ENCODE measurements at regions not wholly inside any gene's neighbourhood (a gene's known extent, or its start where the extent isn't known, plus 50 kb on each side); places are given as distances from the start of the nearest gene placed in this dataset.

DNA sequence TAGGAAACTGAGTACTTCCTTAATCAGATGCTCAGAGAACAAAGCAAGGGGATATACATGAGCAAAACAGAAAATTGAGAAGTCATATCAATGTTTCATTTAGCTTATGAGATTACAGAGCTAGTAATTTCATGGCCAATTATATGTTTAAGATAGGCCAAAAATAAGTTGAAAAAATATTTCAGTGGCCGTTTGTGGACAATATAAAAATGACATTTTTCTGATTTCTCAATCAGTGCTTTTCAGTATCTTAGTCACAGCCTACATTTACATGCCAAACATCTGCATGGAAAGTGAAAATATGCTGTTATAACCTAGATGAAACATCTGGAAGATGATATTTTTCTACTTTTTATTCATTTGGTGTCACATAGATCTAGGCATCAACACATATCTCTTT lies 192.5 kb downstream of the HLX start:
- no peak overlapping the region for H3K27ac ChIP-seq (ENCODE audit: low read depth in 1 of 2, low read length in 1 of 2)
- 82% methylated on average over 1 of the region's 1 CpG for WGBS
- no peaks in the 10 kb centered on the region for H3K4me1 ChIP-seq (ENCODE audit: control insufficient read depth in 2 of 2, insufficient read depth in 2 of 2, low read length in 2 of 2)
- no peaks in the 10 kb centered on the region for H3K36me3 ChIP-seq (ENCODE audit: control insufficient read depth in 2 of 2, insufficient read depth in 2 of 2, low read length in 1 of 2)
- H3K9me3 ChIP-seq (ENCODE audit: control insufficient read depth in 2 of 2, insufficient read depth in 1 of 2, low read length in 1 of 2): no peaks in the 10 kb centered on the region
- H3K27me3 ChIP-seq (ENCODE audit: control insufficient read depth in 2 of 2, insufficient read depth in 1 of 2, low read length in 1 of 2): no peaks in the 10 kb centered on the region
- no peak for DNase-seq (ENCODE audit: low read depth in 6 of 9, low spot score in 9 of 9)
- H3K4me3 ChIP-seq (ENCODE audit: low read length in 2 of 2): no peak overlapping the region

DNA sequence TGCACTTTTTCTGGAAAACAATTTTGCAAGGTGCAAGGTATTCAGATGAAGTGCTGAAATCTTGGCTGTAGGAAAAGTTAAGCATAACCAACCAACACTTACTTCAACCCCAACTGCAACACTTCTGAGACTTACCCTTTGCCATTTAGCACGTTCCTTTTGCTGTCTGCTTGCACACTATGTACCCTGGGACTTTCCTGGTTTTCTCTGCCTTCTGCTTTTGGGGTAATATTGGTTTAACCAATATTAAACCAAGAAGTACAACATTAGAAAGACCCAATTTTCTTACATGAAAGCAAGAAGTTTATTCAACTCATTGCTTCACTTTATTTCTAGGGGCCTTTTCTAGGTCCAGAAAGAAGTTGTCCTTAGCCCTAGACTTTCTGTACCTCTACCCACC lies 193.0 kb downstream of the HLX start:
- Histone ChIP-seq H3K4me3 (ENCODE audit: low read length in 2 of 2) (no peak overlapping the region), H3K9me3 (ENCODE audit: control insufficient read depth in 2 of 2, insufficient read depth in 1 of 2, low read length in 1 of 2) (no peaks in the 10 kb centered on the region), H3K27me3 (ENCODE audit: control insufficient read depth in 2 of 2, insufficient read depth in 1 of 2, low read length in 1 of 2) (no peaks in the 10 kb centered on the region), H3K36me3 (ENCODE audit: control insufficient read depth in 2 of 2, insufficient read depth in 2 of 2, low read length in 1 of 2) (no peaks in the 10 kb centered on the region), H3K27ac (ENCODE audit: low read depth in 1 of 2, low read length in 1 of 2) (no peak overlapping the region), H3K4me1 (ENCODE audit: control insufficient read depth in 2 of 2, insufficient read depth in 2 of 2, low read length in 2 of 2) (no peaks in the 10 kb centered on the region)
- DNase-seq (ENCODE audit: low read depth in 6 of 9, low spot score in 9 of 9): no peak
- 88% methylated on average over 1 of the region's 1 CpG for WGBS

DNA sequence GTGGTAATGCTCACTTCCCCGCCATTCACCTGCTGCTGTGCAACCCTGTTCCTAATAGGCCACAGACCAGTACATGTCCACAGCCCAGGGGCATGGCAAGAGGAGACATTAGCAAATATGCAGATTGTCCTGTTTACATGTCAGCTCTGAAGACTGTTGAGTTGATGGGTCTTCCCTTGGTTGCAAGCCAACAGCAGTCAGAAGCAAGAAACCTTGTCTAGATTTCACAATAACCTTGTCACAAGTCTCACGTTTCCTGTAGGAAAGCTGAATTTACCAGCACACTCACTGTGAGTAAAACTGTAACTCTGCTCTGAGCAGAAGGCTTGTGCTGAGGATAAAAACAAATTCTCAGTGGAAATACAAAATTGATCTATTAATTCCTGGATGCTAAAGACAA lies 195.1 kb downstream of the HLX start:
- H3K36me3 ChIP-seq (ENCODE audit: control insufficient read depth in 2 of 2, insufficient read depth in 2 of 2, low read length in 1 of 2): no peaks in the 10 kb centered on the region
- DNase-seq (ENCODE audit: low read depth in 6 of 9, low spot score in 9 of 9): no peak
- H3K4me3 ChIP-seq (ENCODE audit: low read length in 2 of 2): no peak overlapping the region
- no peaks in the 10 kb centered on the region for H3K27me3 ChIP-seq (ENCODE audit: control insufficient read depth in 2 of 2, insufficient read depth in 1 of 2, low read length in 1 of 2)
- no peaks in the 10 kb centered on the region for H3K4me1 ChIP-seq (ENCODE audit: control insufficient read depth in 2 of 2, insufficient read depth in 2 of 2, low read length in 2 of 2)
- H3K27ac ChIP-seq (ENCODE audit: low read depth in 1 of 2, low read length in 1 of 2): no peak overlapping the region
- no peaks in the 10 kb centered on the region for H3K9me3 ChIP-seq (ENCODE audit: control insufficient read depth in 2 of 2, insufficient read depth in 1 of 2, low read length in 1 of 2)
- WGBS: 76% methylated on average over 2 of the region's 2 CpGs

DNA sequence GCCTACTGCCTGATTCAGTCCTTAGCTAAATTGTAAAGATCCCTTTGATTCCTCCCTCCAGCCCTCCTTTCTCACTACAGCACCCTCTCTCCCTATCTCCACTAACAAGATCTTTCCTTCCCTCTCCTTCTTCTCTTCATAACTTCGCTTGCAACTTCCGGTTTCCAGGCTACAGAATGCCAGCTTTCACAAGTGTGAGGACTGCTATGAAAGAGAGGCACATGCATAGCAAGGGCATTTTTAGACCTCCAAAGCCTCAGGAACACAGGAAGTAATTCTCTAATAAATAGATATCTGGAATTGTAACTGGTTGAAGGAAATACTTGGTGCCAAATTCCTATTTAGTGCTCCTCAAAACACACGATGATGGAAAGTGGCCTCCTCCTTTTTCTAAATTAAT lies 196.7 kb downstream of the HLX start:
- Histone ChIP-seq H3K27ac (ENCODE audit: low read depth in 1 of 2, low read length in 1 of 2) (no peak overlapping the region), H3K4me1 (ENCODE audit: control insufficient read depth in 2 of 2, insufficient read depth in 2 of 2, low read length in 2 of 2) (no peaks in the 10 kb centered on the region), H3K27me3 (ENCODE audit: control insufficient read depth in 2 of 2, insufficient read depth in 1 of 2, low read length in 1 of 2) (no peaks in the 10 kb centered on the region), H3K4me3 (ENCODE audit: low read length in 2 of 2) (no peak overlapping the region), H3K36me3 (ENCODE audit: control insufficient read depth in 2 of 2, insufficient read depth in 2 of 2, low read length in 1 of 2) (no peaks in the 10 kb centered on the region), H3K9me3 (ENCODE audit: control insufficient read depth in 2 of 2, insufficient read depth in 1 of 2, low read length in 1 of 2) (no peaks in the 10 kb centered on the region)
- 65% methylated on average over 3 of the region's 3 CpGs for WGBS
- DNase-seq (ENCODE audit: low read depth in 6 of 9, low spot score in 9 of 9): no peak

DNA sequence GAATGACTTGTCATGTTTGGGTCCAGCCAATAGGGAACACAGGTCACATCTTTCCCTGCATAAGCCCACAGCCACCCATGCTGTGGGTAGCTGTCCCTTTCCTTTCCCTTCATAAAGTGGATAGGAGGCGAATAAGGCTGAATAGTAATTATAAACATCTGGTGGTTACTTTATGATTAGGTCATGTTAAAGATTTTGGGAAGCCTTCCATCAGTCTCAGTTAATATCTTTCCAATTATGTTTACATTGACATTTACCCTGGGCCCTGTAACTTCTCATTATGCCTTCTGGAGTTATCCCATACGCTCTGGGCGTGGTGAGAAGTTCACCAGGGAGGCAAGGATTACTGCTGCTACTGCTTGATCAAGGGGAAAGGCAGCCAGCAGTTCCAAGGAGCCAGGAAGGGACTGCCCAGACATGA lies 197.2 kb downstream of the HLX start:
- no peaks in the 10 kb centered on the region for H3K27me3 ChIP-seq (ENCODE audit: control insufficient read depth in 2 of 2, insufficient read depth in 1 of 2, low read length in 1 of 2)
- DNase-seq (ENCODE audit: low read depth in 6 of 9, low spot score in 9 of 9): no peak
- no peak overlapping the region for H3K4me3 ChIP-seq (ENCODE audit: low read length in 2 of 2)
- no peaks in the 10 kb centered on the region for H3K9me3 ChIP-seq (ENCODE audit: control insufficient read depth in 2 of 2, insufficient read depth in 1 of 2, low read length in 1 of 2)
- H3K27ac ChIP-seq (ENCODE audit: low read depth in 1 of 2, low read length in 1 of 2): no peak overlapping the region
- H3K4me1 ChIP-seq (ENCODE audit: control insufficient read depth in 2 of 2, insufficient read depth in 2 of 2, low read length in 2 of 2): no peaks in the 10 kb centered on the region
- 96% methylated on average over 3 of the region's 3 CpGs for WGBS
- no peaks in the 10 kb centered on the region for H3K36me3 ChIP-seq (ENCODE audit: control insufficient read depth in 2 of 2, insufficient read depth in 2 of 2, low read length in 1 of 2)

DNA sequence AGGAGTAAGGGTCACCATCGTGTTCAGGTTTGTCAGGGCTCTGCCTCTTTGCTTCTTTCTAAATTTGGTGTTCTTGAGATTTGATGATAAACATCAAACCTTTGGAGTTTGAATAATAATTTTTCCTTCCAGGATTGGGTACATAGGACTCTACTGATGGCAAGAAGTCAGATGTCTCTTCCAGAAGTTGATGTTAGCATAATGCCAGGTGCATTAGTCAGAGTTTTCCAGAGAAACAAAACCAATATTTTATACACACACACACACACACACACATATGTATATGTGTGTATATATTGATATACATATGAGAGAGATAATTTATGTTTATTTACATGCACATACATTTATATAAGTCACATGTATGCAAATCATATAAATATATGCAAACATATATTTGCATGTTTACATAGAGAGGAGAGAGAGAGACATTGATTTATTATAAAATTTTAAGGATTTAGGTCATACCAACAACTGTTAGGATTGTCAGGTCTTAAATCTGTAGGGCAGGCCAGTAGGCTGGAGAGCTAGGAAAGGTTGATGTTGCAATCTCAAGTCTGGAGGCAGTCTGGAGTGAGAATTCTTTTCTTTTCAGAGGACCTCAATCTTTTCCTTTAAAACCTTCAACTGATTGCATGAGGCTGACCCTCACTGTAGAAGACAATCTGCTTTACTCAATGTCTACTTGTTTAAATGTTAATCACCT lies 199.2 kb downstream of the HLX start:
- Histone ChIP-seq H3K36me3 (ENCODE audit: control insufficient read depth in 2 of 2, insufficient read depth in 2 of 2, low read length in 1 of 2) (no peaks in the 10 kb centered on the region), H3K4me3 (ENCODE audit: low read length in 2 of 2) (no peak overlapping the region), H3K4me1 (ENCODE audit: control insufficient read depth in 2 of 2, insufficient read depth in 2 of 2, low read length in 2 of 2) (no peaks in the 10 kb centered on the region), H3K27me3 (ENCODE audit: control insufficient read depth in 2 of 2, insufficient read depth in 1 of 2, low read length in 1 of 2) (no peaks in the 10 kb centered on the region), H3K9me3 (ENCODE audit: control insufficient read depth in 2 of 2, insufficient read depth in 1 of 2, low read length in 1 of 2) (no peaks in the 10 kb centered on the region), H3K27ac (ENCODE audit: low read depth in 1 of 2, low read length in 1 of 2) (no peak overlapping the region)
- 90% methylated on average over 1 of the region's 1 CpG for whole genome bisulfite sequencing
- DNase-seq (ENCODE audit: low read depth in 6 of 9, low spot score in 9 of 9): no peak

DNA sequence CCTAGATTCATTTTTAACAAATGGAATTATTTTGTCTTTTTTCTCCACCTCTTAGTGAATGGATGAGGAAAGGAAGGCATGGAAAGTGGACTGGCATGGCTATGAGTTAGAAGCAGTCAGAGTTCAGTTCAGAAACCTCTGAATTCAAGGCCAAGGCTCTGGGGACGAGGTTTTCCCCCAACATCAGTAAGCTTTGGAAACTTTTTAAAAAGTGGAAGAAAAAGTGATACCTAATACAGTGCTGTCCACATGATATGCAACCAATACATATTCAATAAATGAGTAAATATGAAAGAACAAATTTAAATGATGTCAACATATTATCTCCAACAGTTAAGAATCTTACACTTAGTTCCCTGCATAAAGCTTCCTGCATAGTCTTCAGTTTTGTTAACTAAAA lies 204.7 kb downstream of the HLX start:
- no peak overlapping the region for H3K4me3 ChIP-seq (ENCODE audit: low read length in 2 of 2)
- DNase-seq (ENCODE audit: low read depth in 6 of 9, low spot score in 9 of 9): no peak
- no peaks in the 10 kb centered on the region for H3K9me3 ChIP-seq (ENCODE audit: control insufficient read depth in 2 of 2, insufficient read depth in 1 of 2, low read length in 1 of 2)
- no peaks in the 10 kb centered on the region for H3K4me1 ChIP-seq (ENCODE audit: control insufficient read depth in 2 of 2, insufficient read depth in 2 of 2, low read length in 2 of 2)
- H3K27me3 ChIP-seq (ENCODE audit: control insufficient read depth in 2 of 2, insufficient read depth in 1 of 2, low read length in 1 of 2): no peaks in the 10 kb centered on the region
- WGBS: 92% methylated on average over 1 of the region's 1 CpG
- no peaks in the 10 kb centered on the region for H3K36me3 ChIP-seq (ENCODE audit: control insufficient read depth in 2 of 2, insufficient read depth in 2 of 2, low read length in 1 of 2)
- no peak overlapping the region for H3K27ac ChIP-seq (ENCODE audit: low read depth in 1 of 2, low read length in 1 of 2)

DNA sequence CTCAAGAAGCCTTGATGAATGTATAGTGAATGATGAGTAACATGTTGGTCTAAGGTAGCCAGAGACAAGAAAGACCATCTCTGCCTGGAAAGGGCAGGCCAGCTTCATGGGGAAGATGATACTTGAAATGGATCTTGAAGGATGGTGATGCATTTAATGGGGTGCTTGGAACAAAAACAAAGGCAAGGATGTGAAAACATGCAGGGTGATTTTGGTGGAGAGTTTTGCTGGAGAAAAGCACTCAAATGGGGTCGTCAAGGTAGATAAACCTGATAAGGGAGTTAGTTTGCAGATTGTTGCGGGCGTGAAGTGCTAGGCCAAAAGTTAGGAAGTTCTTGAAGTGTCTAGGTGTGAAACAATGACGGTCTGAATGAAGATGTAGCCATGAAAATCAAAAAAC lies 205.4 kb downstream of the HLX start:
- whole genome bisulfite sequencing: 96% methylated on average over 4 of the region's 4 CpGs
- H3K27ac ChIP-seq (ENCODE audit: low read depth in 1 of 2, low read length in 1 of 2): no peak overlapping the region
- no peak overlapping the region for H3K4me3 ChIP-seq (ENCODE audit: low read length in 2 of 2)
- H3K9me3 ChIP-seq (ENCODE audit: control insufficient read depth in 2 of 2, insufficient read depth in 1 of 2, low read length in 1 of 2): no peaks in the 10 kb centered on the region
- DNase-seq (ENCODE audit: low read depth in 6 of 9, low spot score in 9 of 9): no peak
- no peaks in the 10 kb centered on the region for H3K27me3 ChIP-seq (ENCODE audit: control insufficient read depth in 2 of 2, insufficient read depth in 1 of 2, low read length in 1 of 2)
- H3K4me1 ChIP-seq (ENCODE audit: control insufficient read depth in 2 of 2, insufficient read depth in 2 of 2, low read length in 2 of 2): no peaks in the 10 kb centered on the region
- no peaks in the 10 kb centered on the region for H3K36me3 ChIP-seq (ENCODE audit: control insufficient read depth in 2 of 2, insufficient read depth in 2 of 2, low read length in 1 of 2)

DNA sequence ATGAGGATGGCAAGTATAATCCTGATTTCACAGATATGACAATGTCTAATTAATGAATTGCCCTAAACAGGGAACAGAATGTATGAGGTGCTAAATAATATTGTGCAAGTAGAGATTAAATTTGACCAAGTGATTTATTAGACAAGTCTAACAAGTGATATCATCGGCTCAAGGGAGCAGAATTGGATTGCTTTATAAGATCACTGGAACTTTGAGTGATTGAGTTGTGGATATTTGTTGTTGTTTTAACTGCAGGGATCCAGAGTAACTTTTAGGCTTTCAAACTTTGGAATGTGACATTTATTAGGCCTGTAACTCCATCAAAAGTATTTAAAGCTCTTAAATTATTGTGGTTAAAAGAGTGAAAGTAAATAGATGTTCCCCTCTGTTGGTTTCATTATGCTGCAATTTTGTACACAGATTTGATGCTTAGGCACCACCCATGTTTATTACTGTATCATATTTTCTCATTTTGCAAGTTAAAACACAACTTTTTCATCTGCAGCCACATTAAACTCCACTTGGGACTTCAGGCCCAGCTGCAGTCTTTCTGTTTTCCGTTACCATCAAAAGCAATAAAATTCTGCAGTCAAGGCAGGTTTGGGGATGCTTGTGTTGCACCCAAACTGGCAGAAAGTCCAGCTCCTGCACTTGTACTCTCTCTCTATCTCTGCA lies 206.6 kb downstream of the HLX start:
- Histone ChIP-seq H3K36me3 (ENCODE audit: control insufficient read depth in 2 of 2, insufficient read depth in 2 of 2, low read length in 1 of 2) (no peaks in the 10 kb centered on the region), H3K27ac (ENCODE audit: low read depth in 1 of 2, low read length in 1 of 2) (no peak overlapping the region), H3K4me3 (ENCODE audit: low read length in 2 of 2) (no peak overlapping the region), H3K27me3 (ENCODE audit: control insufficient read depth in 2 of 2, insufficient read depth in 1 of 2, low read length in 1 of 2) (no peaks in the 10 kb centered on the region), H3K9me3 (ENCODE audit: control insufficient read depth in 2 of 2, insufficient read depth in 1 of 2, low read length in 1 of 2) (no peaks in the 10 kb centered on the region), H3K4me1 (ENCODE audit: control insufficient read depth in 2 of 2, insufficient read depth in 2 of 2, low read length in 2 of 2) (no peaks in the 10 kb centered on the region)
- WGBS: 93% methylated on average over 2 of the region's 2 CpGs
- DNase-seq (ENCODE audit: low read depth in 6 of 9, low spot score in 9 of 9): no peak
